AG09319 (cell line): ENCODE measurements at regions not wholly inside any gene's neighbourhood (a gene's known extent, or its start where the extent isn't known, plus 50 kb on each side); places are given as distances from the start of the nearest gene placed in this dataset.
"Not testable (repeated sequence)": the region's sequence is repeated elsewhere in the genome, so short reads cannot be mapped to it uniquely, and the experiment has no call there.

Experiments used
- DNase-seq: peaks from one replicate; pipeline ENCODE4 v3.0.0-alpha.2; 2010; ENCODE audit warnings: low read depth; ENCODE audit errors: extremely low read depth
- TF ChIP-seq, protein P1 (sequence below): IDR thresholded peaks from 2 replicates; pipeline ENCODE4 v1.5.1; 2011; ENCODE audit warnings: low read depth, mild to moderate bottlenecking, inconsistent platforms, low read length, moderate library complexity

- TF ChIP-seq, protein P1, sequence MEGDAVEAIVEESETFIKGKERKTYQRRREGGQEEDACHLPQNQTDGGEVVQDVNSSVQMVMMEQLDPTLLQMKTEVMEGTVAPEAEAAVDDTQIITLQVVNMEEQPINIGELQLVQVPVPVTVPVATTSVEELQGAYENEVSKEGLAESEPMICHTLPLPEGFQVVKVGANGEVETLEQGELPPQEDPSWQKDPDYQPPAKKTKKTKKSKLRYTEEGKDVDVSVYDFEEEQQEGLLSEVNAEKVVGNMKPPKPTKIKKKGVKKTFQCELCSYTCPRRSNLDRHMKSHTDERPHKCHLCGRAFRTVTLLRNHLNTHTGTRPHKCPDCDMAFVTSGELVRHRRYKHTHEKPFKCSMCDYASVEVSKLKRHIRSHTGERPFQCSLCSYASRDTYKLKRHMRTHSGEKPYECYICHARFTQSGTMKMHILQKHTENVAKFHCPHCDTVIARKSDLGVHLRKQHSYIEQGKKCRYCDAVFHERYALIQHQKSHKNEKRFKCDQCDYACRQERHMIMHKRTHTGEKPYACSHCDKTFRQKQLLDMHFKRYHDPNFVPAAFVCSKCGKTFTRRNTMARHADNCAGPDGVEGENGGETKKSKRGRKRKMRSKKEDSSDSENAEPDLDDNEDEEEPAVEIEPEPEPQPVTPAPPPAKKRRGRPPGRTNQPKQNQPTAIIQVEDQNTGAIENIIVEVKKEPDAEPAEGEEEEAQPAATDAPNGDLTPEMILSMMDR, result no peak
- DNase-seq, result no peak
These were observed 103.0 kb upstream of the NUDT6 start for GRCh38 chr4:123025398-123025797.

- not testable (repeated sequence) for DNase-seq
These were observed 103.6 kb upstream of the NUDT6 start for GRCh38 chr4:123026015-123026414.

- TF ChIP-seq, protein P1, result no peak
These were observed 109.3 kb upstream of the NUDT6 start for GRCh38 chr4:123031664-123032063.

GRCh38 chr4:123034023-123034422 is 111.6 kb upstream of the NUDT6 start:
- DNase-seq, result no peak
- TF ChIP-seq, protein P1, result no peak

More at GRCh38 chr4:123031664-123032063, 109.3 kb upstream of the NUDT6 start:
- no peak for DNase-seq

DNA sequence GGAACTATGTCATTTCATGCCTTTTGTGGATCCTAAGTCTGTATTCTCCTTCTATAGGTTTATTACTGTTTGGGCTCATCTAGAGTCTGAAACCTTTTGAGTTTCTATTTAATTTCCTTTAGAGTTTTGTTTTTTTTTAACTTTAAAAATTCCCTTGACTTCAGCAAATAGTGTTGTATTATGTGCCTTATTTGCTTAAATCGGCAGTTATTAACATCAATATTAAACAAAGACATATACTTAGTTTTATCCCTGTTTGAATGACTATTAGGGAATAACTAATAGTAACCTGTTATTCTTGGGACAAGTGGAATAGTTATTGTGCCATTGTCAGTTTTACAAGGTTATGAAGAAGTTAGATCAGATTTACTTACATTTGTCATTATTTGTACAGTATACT is 112.8 kb upstream of the NUDT6 start:
- TF ChIP-seq, protein P1, result no peak
- DNase-seq, result no peak

DNA sequence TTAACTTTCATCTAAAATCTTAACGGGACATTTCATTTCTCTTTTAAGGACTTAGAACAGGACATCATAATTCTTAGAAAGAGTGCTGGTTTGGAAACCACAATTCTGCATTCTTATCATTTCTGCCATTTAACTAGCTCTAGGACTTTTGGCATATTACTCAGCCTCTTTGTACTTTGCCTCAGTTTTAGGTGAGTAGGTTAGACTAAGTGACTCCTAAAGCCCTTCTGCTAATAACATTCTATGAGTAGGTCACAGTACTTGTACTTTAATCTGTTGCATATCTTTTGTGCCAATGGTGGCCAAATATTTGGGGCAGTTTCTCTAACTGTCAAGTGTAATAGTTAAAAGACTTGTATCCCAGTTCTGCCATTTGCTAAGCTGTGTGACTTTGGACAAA is 115.4 kb upstream of the NUDT6 start:
- DNase-seq, result no peak
- TF ChIP-seq, protein P1, result no peak

DNA sequence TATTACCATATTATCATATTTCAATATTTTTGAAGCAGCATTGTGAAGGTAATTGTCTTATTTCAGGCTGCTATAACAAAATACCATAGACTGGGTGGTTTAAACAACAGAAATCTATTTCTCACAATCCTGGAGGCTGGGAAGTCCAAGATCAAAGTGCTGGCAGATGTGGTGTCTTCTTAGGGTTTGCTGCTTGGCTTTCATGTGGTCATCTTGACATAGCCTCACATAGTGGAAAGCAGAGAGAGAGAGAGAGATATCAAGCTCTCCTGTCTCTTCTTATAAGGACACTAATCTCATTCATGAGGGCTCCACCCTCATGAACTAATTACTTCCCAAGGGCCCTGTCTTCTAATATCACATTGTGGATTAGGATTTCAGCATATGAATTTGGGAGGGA is 119.7 kb upstream of the NUDT6 start:
- DNase-seq, result no peak
- TF ChIP-seq, protein P1, result no peak

DNA sequence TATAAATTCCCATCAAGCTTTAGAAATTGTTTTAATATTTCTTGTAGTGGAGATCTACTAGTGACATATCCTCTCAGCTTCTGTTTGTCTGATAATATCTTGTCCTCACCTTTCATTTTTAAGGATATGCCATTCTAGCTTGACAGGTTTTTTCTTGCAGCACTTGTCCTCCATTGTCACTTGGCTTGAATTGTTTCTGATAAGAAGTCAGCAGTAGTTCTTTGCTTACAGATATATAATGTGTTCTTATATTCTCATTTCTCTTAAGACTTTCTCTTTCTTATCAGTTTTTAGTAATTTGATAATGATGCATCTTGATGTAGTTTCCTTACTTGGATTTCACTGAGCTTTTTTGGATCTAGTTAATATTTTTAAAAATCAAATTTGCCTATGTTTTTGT is 120.6 kb upstream of the NUDT6 start:
- TF ChIP-seq, protein P1, result no peak
- DNase-seq, result no peak
